ENCODE measurements at regions not wholly inside any gene's neighbourhood (a gene's known extent, or its start where the extent isn't known, plus 50 kb on each side); places are given as distances from the start of the nearest gene placed in this dataset.
"Not testable (repeated sequence)": the region's sequence is repeated elsewhere in the genome, so short reads cannot be mapped to it uniquely, and the experiment has no call there.

DNA sequence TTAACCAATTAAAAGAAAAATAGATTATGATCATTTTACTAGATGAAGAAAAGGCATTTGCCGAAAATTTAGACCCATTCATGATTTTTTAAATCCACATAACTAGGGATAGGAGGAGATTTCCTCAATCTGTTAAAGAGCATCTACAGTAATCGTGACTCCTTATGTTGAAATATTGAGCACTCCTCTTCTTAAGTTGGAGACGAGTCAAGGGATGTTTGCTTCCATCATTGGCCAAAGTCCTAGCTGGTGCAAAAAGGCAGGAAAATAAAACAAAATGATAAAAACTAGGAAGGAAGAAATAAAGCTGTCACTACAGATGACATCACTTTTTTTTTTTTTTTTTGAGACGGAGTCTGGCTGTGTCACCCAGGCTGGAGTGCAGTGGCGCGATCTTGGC lies 245.6 kb upstream of the KAZN start:
- no peaks in the 10 kb centered on the region for H3K4me1 Mint-ChIP-seq (ENCODE audit: insufficient read depth, unreplicated experiment)
- intact Hi-C loops (cut with micrococcal nuclease), result no loop called here
- no peaks in the 10 kb centered on the region for H3K36me3 Mint-ChIP-seq (ENCODE audit: insufficient read depth, unreplicated experiment)
- H3K4me3 Mint-ChIP-seq (ENCODE audit: unreplicated experiment), result no peak overlapping the region
- TF ChIP-seq, protein P1, sequence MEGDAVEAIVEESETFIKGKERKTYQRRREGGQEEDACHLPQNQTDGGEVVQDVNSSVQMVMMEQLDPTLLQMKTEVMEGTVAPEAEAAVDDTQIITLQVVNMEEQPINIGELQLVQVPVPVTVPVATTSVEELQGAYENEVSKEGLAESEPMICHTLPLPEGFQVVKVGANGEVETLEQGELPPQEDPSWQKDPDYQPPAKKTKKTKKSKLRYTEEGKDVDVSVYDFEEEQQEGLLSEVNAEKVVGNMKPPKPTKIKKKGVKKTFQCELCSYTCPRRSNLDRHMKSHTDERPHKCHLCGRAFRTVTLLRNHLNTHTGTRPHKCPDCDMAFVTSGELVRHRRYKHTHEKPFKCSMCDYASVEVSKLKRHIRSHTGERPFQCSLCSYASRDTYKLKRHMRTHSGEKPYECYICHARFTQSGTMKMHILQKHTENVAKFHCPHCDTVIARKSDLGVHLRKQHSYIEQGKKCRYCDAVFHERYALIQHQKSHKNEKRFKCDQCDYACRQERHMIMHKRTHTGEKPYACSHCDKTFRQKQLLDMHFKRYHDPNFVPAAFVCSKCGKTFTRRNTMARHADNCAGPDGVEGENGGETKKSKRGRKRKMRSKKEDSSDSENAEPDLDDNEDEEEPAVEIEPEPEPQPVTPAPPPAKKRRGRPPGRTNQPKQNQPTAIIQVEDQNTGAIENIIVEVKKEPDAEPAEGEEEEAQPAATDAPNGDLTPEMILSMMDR (IDR thresholded peaks at IDR 0.05; ENCODE audit: unreplicated experiment), result no peak
- no peaks in the 10 kb centered on the region for H3K27me3 Mint-ChIP-seq (ENCODE audit: insufficient read depth, unreplicated experiment)
- no peak overlapping the region for H3K27ac Mint-ChIP-seq (ENCODE audit: low read depth, unreplicated experiment)
- CTCF ChIA-PET, result interaction anchor here (0.8 kb wide), 1 partner anchor 237 kb away, joined by 3 read pairs; no protein-coding TSS in a partner anchor
- DNase-seq (ENCODE audit: unreplicated experiment), result no peak
- no peaks in the 10 kb centered on the region for H3K9me3 Mint-ChIP-seq (ENCODE audit: unreplicated experiment)
- POLR2A ChIA-PET, result no interaction called here
- BruUV-seq (replicated peaks), result no TSS peak

DNA sequence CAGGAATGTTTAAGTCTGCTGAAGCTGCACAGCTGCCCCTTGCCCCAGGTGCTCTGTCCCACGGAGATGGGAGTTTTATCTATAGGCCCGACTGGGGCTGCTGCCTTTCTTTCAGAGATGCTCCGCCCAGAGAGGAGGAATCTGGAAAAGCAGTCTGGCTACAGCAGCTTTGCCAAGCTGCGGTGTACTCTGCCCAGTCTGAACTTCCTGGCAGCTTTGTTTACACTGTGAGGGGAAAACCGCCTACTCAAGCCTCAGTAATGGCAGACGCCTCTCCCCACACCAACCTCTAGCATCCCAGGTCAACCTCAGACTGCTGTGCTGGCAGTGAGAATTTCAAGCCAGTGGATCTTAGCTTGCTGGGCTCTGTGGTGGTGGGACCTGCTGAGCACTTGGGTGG lies 237.5 kb upstream of the KAZN start:
- H3K9me3 Mint-ChIP-seq (ENCODE audit: unreplicated experiment); BruUV-seq (replicated peaks); H3K4me3 Mint-ChIP-seq (ENCODE audit: unreplicated experiment); intact Hi-C loops (cut with micrococcal nuclease); H3K4me1 Mint-ChIP-seq (ENCODE audit: insufficient read depth, unreplicated experiment); H3K27me3 Mint-ChIP-seq (ENCODE audit: insufficient read depth, unreplicated experiment); H3K36me3 Mint-ChIP-seq (ENCODE audit: insufficient read depth, unreplicated experiment); CTCF ChIA-PET: not testable (repeated sequence)
- peak; percentile 44 for DNase-seq (ENCODE audit: unreplicated experiment)
- H3K27ac Mint-ChIP-seq (ENCODE audit: low read depth, unreplicated experiment), result peak overlapping the region; percentile 42
- POLR2A ChIA-PET, result interaction anchor here (1.0 kb wide), 1 partner anchor 21 kb away, joined by 3 read pairs; no protein-coding TSS in a partner anchor

DNA sequence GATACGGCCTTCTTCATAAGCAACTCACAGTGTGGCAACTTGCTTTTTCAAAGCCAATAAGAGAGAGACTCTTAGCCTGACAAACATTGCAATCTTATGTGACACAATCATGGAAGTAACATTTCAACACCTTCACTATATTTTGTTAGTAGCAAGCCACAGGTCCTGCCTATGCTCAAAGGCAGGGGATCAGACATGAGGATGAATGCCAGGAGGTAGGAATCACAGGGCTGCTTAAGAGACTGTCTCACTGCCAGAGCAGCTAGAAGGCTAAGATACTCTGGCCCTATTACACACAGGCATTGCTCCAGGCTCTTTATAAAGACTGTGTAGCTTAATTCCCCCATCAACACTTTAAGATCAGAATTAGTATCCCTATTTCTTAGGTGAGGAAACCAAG lies 236.2 kb upstream of the KAZN start:
- no TSS peak for BruUV-seq (replicated peaks)
- intact Hi-C loops (cut with micrococcal nuclease), result no loop called here
- TF ChIP-seq, protein P1 (IDR thresholded peaks at IDR 0.05; ENCODE audit: unreplicated experiment), result no peak
- ChIA-PET POLR2A (no interaction called here), CTCF (interaction anchor here (1.5 kb wide), 1 partner anchor 248 kb away, joined by 4 read pairs; no protein-coding TSS in a partner anchor)
- H3K36me3 Mint-ChIP-seq (ENCODE audit: insufficient read depth, unreplicated experiment), result no peaks in the 10 kb centered on the region
- H3K4me3 Mint-ChIP-seq (ENCODE audit: unreplicated experiment), result no peak overlapping the region
- H3K27ac Mint-ChIP-seq (ENCODE audit: low read depth, unreplicated experiment), result no peak overlapping the region
- peaks cover 6% of the 10 kb centered on the region for H3K9me3 Mint-ChIP-seq (ENCODE audit: unreplicated experiment)
- no peaks in the 10 kb centered on the region for H3K27me3 Mint-ChIP-seq (ENCODE audit: insufficient read depth, unreplicated experiment)
- H3K4me1 Mint-ChIP-seq (ENCODE audit: insufficient read depth, unreplicated experiment), result no peaks in the 10 kb centered on the region
- DNase-seq (ENCODE audit: unreplicated experiment), result no peak

DNA sequence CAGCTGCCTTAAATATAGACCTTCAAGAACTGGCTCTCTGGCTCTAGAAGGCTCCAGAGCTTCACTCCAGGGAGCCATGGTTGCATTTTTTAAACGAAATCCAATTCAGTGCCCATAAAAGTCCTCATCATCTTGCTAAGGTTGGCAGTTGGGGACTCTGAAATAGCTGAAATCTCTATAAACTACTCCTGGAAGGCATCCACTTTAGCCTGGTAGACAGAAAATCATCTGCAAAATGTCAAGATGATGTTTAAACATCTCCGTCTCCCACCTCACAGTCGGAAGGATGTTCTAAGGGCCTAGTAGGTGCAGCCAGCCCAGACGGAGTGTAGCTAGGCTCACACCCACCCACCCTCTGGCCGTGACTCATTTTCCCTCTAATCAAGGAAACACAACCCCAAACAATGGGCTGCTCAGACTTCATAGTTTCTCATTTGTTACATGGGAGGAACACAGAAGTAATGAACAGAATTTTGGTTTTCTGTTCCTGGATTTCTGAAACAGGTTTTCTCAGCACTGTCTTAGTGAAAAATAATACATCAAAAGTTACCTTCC lies 235.4 kb upstream of the KAZN start:
- intact Hi-C loops (cut with micrococcal nuclease), result no loop called here
- Mint-ChIP-seq H3K36me3 (ENCODE audit: insufficient read depth, unreplicated experiment) (no peaks in the 10 kb centered on the region), H3K27me3 (ENCODE audit: insufficient read depth, unreplicated experiment) (no peaks in the 10 kb centered on the region), H3K27ac (ENCODE audit: low read depth, unreplicated experiment) (no peak overlapping the region), H3K9me3 (ENCODE audit: unreplicated experiment) (peaks cover 5% of the 10 kb centered on the region), H3K4me3 (ENCODE audit: unreplicated experiment) (no peak overlapping the region), H3K4me1 (ENCODE audit: insufficient read depth, unreplicated experiment) (no peaks in the 10 kb centered on the region)
- TF ChIP-seq, protein P1 (IDR thresholded peaks at IDR 0.05; ENCODE audit: unreplicated experiment), result no peak
- ChIA-PET POLR2A (interaction anchor here (0.8 kb wide), 1 partner anchor 360 kb away, joined by 3 read pairs; no protein-coding TSS in a partner anchor), CTCF (interaction anchor here (0.6 to 1.5 kb wide), 3 partner anchors 36 to 259 kb away, joined by 3 to 4 read pairs (median 3); no protein-coding TSS in a partner anchor)
- no peak for DNase-seq (ENCODE audit: unreplicated experiment)
- BruUV-seq (replicated peaks), result no TSS peak

Measured in MCF 10A (cell line).